ENCODE measurements at regions not wholly inside any gene's neighbourhood (a gene's known extent, or its start where the extent isn't known, plus 50 kb on each side); places are given as distances from the start of the nearest gene placed in this dataset.
"Not testable (repeated sequence)": the region's sequence is repeated elsewhere in the genome, so short reads cannot be mapped to it uniquely, and the experiment has no call there.

DNA sequence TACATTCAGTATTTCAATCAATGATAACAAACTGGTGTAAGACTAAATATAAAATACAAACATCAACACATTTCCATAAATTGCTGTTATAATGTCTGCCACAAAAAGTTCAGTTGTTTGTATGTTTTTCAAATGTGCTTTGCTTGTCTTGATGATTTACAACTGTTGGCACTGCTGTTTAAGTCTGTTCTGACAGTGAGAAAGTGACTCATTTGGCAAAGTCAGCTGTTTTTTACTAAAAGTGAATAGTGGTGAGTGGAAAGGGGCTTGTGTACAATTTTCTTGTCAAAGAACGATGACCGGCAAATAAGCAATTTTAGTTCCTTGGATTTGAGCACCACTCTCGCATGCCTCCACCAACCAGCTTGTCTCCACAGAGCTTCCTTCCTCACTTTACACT is 244.0 kb downstream of the RTP5 start:
- not testable (repeated sequence) for ATAC-seq

DNA sequence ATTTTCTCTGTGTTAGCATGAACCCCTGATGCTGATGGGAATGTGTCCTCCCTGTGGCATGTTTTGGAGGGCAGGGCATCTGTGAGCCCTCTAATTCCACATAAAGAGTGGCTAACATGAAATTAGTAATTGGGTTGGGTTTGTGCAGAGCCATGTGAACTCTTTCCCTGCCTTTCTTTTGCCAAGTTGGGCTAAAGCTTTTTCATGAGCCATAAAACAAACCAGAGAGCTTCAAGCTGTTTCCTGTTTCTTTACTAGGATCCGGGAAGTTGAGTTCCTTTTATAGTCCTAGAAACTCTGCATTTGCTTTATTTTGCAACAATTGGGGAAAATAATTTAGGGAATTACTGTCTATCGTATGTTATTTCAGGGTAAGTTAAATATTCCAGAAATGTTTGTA is 247.1 kb downstream of the RTP5 start:
- ATAC-seq = not testable (repeated sequence)

DNA sequence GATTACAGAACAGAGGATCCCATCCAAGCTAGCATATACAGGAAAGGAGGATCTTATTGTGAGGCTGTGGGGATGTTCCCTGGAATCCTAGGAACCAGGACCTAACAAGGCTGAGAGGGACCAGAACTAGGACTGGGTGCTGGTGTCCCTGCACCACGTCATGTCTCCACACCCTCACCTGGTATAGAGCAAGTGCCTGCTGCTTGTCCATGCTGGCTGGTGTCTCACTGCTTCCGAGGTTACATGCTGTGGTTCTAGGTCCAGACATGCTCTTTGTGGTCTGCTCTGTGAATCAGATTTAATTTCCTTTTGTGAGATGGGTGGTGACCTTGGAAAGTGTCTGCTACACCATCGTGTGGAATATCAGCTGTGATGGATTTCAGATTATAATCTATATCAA is 247.8 kb downstream of the RTP5 start:
- ATAC-seq = not testable (repeated sequence)

- not testable (repeated sequence) for ATAC-seq
Measured at GRCh38 chr2:242119682-242120081, 250.2 kb downstream of the RTP5 start.

DNA sequence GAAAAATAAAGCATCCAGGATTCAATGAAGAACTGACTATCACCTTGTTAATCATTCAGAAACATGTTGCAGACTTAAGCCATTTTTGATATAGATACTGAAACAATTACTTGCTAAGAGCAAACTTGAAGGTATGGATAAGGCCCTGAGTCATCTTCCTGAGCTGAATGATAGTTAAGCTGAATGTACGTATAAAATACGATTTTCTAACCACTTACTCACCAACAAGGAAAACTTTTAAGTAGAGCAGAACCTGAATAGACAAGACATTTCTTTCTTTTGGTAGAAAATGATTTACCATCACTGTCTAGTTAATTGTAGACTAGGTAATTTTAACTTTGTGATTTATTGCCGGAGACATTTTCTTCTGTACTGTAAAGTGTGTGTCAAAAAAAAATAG is 261.2 kb downstream of the RTP5 start:
- ATAC-seq = not testable (repeated sequence)

DNA sequence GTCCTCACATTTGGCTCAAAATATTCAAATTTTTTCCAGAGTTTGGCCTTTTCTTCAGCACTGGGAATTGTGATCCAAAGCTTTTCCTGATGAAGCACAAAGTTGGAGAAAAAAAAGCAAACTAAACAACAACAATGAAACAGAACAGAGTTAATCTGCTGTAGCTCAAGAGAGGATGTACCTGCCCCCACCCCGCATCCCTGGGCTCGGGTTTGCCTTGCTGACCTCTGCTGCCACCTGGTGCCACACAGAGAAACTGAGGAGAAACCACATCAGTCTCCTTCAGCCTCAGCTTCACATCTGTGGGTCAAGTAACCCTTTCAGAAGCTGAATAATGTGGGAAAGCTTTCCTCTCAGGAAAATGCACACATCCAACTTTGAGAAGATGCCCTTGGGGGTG is 290.4 kb downstream of the RTP5 start:
- ATAC-seq = not testable (repeated sequence)

DNA sequence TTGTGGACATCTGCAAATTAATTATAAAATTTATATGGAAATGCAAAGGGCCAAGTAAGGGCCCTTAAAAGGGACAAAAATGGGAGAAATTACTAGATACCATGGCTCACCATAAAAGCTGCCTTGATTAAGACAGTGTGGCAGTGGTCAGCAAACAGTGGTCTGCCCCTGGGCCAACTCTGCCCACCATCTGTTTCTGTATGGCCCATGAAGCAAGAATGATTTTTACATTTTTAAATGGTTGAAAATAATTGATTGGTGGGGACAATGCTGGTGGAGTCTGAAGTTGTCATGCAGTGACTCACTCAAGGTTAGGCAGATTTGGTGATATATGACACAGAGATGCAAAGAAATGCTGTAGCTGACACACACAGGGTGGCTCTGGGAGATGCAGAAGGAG is 295.6 kb downstream of the RTP5 start:
- not testable (repeated sequence) for ATAC-seq

- ATAC-seq = not testable (repeated sequence)
Measured at GRCh38 chr2:242171290-242171689, 301.8 kb downstream of the RTP5 start.

Measured in SK-N-SH treated with all-trans-retinoic acid at 6 μM for 48 hours (cell line).